Dedifferentiated amniotic fluid mesenchymal stem cell (primary cell): ENCODE measurements at regions not wholly inside any gene's neighbourhood (a gene's known extent, or its start where the extent isn't known, plus 50 kb on each side); places are given as distances from the start of the nearest gene placed in this dataset.
"Not testable (repeated sequence)": the region's sequence is repeated elsewhere in the genome, so short reads cannot be mapped to it uniquely, and the experiment has no call there.

ENCODE experiments used
- DNase-seq: peaks from one replicate; pipeline ENCODE4 v3.0.0-alpha.2; 2016; ENCODE audit errors: extremely low spot score

- DNase-seq, result not testable (repeated sequence)
These were observed 209.6 kb upstream of the PLGLB2 start for GRCh38 chr2:87538268-87538667.

GRCh38 chr2:87539151-87539943, 208.5 kb upstream of the PLGLB2 start:
- DNase-seq, result not testable (repeated sequence)

- not testable (repeated sequence) for DNase-seq
These were observed 207.6 kb upstream of the PLGLB2 start for GRCh38 chr2:87540242-87540641.

- not testable (repeated sequence) for DNase-seq
These were observed 205.2 kb upstream of the PLGLB2 start for GRCh38 chr2:87542599-87543174.

- not testable (repeated sequence) for DNase-seq
These were observed 204.1 kb upstream of the PLGLB2 start for GRCh38 chr2:87543797-87544196.

- DNase-seq, result not testable (repeated sequence)
These were observed 200.8 kb upstream of the PLGLB2 start for GRCh38 chr2:87547106-87547505.

GRCh38 chr2:87547966-87548365, 199.9 kb upstream of the PLGLB2 start:
- DNase-seq, result not testable (repeated sequence)

- not testable (repeated sequence) for DNase-seq
These were observed 199.0 kb upstream of the PLGLB2 start for GRCh38 chr2:87548681-87549536.

GRCh38 chr2:87549561-87550202, 198.2 kb upstream of the PLGLB2 start:
- DNase-seq, result not testable (repeated sequence)

- not testable (repeated sequence) for DNase-seq
These were observed 193.2 kb upstream of the PLGLB2 start for GRCh38 chr2:87554678-87555077.

GRCh38 chr2:87555082-87555481, 192.8 kb upstream of the PLGLB2 start:
- not testable (repeated sequence) for DNase-seq

GRCh38 chr2:87559001-87559400, 188.9 kb upstream of the PLGLB2 start:
- not testable (repeated sequence) for DNase-seq

GRCh38 chr2:87559735-87560134, 188.2 kb upstream of the PLGLB2 start:
- DNase-seq, result not testable (repeated sequence)

GRCh38 chr2:87565116-87565515, 182.8 kb upstream of the PLGLB2 start:
- not testable (repeated sequence) for DNase-seq

GRCh38 chr2:87566531-87566930, 181.4 kb upstream of the PLGLB2 start:
- not testable (repeated sequence) for DNase-seq

- DNase-seq, result not testable (repeated sequence)
These were observed 180.8 kb upstream of the PLGLB2 start for GRCh38 chr2:87567093-87567492.

- not testable (repeated sequence) for DNase-seq
These were observed 180.0 kb upstream of the PLGLB2 start for GRCh38 chr2:87567912-87568311.

- not testable (repeated sequence) for DNase-seq
These were observed 179.2 kb upstream of the PLGLB2 start for GRCh38 chr2:87568554-87569278.

- DNase-seq, result not testable (repeated sequence)
These were observed 178.0 kb upstream of the PLGLB2 start for GRCh38 chr2:87569689-87570397.

GRCh38 chr2:87571889-87572465, 175.9 kb upstream of the PLGLB2 start:
- DNase-seq, result not testable (repeated sequence)
